ENCODE measurements at regions not wholly inside any gene's neighbourhood (a gene's known extent, or its start where the extent isn't known, plus 50 kb on each side); places are given as distances from the start of the nearest gene placed in this dataset.

GRCh38 chr13:80688593-80688992 lies 347.7 kb upstream of the SPRY2 start:
- no peaks in the 10 kb centered on the region for H3K27me3 ChIP-seq (replicated peaks)
- H3K36me3 ChIP-seq (replicated peaks) = no peaks in the 10 kb centered on the region
- H3K27ac ChIP-seq = no peak overlapping the region
- TF ChIP-seq CTCF (IDR thresholded peaks at IDR 0.05; ENCODE audit: low read depth, low read length, missing control alignments) = no peak
- in situ Hi-C loops (cut with HindIII; ENCODE audit: low pct_ligation_motif_present, low sequenced_read_pairs) = no loop called here
- DNase-seq = no peak
- H3K4me3 ChIP-seq (ENCODE audit: low read depth, low read length) = no peak overlapping the region

GRCh38 chr13:80685942-80686341 lies 345.0 kb upstream of the SPRY2 start:
- DNase-seq = no peak
- in situ Hi-C loops (cut with HindIII; ENCODE audit: low pct_ligation_motif_present, low sequenced_read_pairs) = no loop called here
- Histone ChIP-seq H3K27me3 (replicated peaks) (no peaks in the 10 kb centered on the region), H3K4me3 (ENCODE audit: low read depth, low read length) (no peak overlapping the region), H3K36me3 (replicated peaks) (no peaks in the 10 kb centered on the region), H3K27ac (no peak overlapping the region)
- TF ChIP-seq CTCF (IDR thresholded peaks at IDR 0.05; ENCODE audit: low read depth, low read length, missing control alignments) = no peak

- Histone ChIP-seq H3K27me3 (replicated peaks) (no peaks in the 10 kb centered on the region), H3K27ac (no peak overlapping the region), H3K4me3 (ENCODE audit: low read depth, low read length) (no peak overlapping the region), H3K36me3 (replicated peaks) (no peaks in the 10 kb centered on the region)
- no peak for DNase-seq
- in situ Hi-C loops (cut with HindIII; ENCODE audit: low pct_ligation_motif_present, low sequenced_read_pairs) = no loop called here
- TF ChIP-seq CTCF (IDR thresholded peaks at IDR 0.05; ENCODE audit: low read depth, low read length, missing control alignments) = no peak
Observed at GRCh38 chr13:80684217-80684991, 343.5 kb upstream of the SPRY2 start.

GRCh38 chr13:80680786-80681366 lies 339.9 kb upstream of the SPRY2 start:
- H3K36me3 ChIP-seq (replicated peaks) = no peaks in the 10 kb centered on the region
- no peak overlapping the region for H3K27ac ChIP-seq
- in situ Hi-C loops (cut with HindIII; ENCODE audit: low pct_ligation_motif_present, low sequenced_read_pairs) = no loop called here
- no peaks in the 10 kb centered on the region for H3K27me3 ChIP-seq (replicated peaks)
- no peak overlapping the region for H3K4me3 ChIP-seq (ENCODE audit: low read depth, low read length)
- DNase-seq = no peak
- no peak for TF ChIP-seq CTCF (IDR thresholded peaks at IDR 0.05; ENCODE audit: low read depth, low read length, missing control alignments)

GRCh38 chr13:80679423-80679822 lies 338.5 kb upstream of the SPRY2 start:
- H3K4me3 ChIP-seq (ENCODE audit: low read depth, low read length) = no peak overlapping the region
- no peaks in the 10 kb centered on the region for H3K36me3 ChIP-seq (replicated peaks)
- in situ Hi-C loops (cut with HindIII; ENCODE audit: low pct_ligation_motif_present, low sequenced_read_pairs) = no loop called here
- DNase-seq = no peak
- H3K27ac ChIP-seq = no peak overlapping the region
- H3K27me3 ChIP-seq (replicated peaks) = no peaks in the 10 kb centered on the region
- TF ChIP-seq CTCF (IDR thresholded peaks at IDR 0.05; ENCODE audit: low read depth, low read length, missing control alignments) = no peak
